GM11168 (cell line): ENCODE measurements at regions not wholly inside any gene's neighbourhood (a gene's known extent, or its start where the extent isn't known, plus 50 kb on each side); places are given as distances from the start of the nearest gene placed in this dataset.

ENCODE experiments used
- in situ Hi-C: fragments of 300-500 bp; cut with MboI; formaldehyde crosslinking; loops from one replicate; pipeline ENCODE4 v1.12.0; 2022; ENCODE audit warnings: low sequenced_read_pairs; ENCODE audit not compliant: unreplicated experiment

DNA sequence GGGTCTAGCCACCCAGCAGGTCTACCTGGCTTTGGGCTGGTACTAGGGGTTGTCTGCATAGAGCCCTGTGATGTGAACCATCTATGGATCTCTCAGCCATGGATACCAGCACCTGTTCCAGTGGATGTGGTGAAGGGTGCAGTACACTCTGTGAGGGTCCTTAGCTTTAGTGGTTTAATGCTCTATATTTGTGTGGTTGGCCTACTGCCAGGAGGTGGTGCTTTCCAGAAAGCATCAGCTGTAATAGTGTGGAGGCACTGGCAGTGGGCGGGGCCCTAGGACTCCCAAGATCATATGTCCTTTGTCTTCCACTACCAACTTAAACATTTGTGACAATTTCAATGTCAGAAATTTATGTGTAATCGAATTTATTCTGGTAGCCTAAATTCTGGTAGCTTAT lies 1065.1 kb downstream of the RPIA start:
- in situ Hi-C loops = loop anchor here (10.0 kb wide), 1 partner anchor 72 kb away; no protein-coding TSS in a partner anchor

DNA sequence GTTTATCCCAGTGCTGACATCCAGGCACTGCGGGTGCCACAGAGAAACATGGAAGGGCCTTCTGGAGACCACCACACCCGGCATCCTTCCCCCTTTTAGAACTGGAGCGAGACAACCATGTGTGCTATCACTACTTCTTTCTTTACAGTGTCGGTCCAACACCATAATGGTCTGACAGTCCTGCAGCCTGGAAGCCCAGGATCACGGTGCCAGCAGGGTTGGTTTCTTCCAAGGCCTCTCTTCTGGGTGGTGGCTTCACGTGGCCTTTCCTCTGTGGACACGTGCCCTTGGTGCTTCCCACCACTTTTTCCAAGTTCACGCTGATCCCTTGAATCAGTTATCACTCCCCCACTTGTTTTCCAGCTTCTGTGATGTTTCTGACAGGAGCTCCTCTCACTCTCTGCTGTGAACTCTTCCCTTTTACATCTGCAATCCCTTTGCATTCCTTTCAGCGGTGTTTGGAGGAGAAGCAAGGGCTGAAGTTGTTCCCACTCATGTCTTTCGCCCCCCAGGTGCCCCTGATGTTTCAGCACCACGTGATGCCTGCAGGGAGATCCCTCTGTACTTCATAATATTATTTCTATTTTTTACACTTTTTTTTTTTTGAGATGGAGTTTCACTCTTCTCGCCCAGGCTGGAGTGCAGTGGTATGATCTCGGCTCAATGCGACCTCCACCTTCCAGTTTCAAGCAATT lies 1067.0 kb downstream of the RPIA start:
- in situ Hi-C loops = loop anchor here (10.0 kb wide), 1 partner anchor 74 kb away; no protein-coding TSS in a partner anchor

DNA sequence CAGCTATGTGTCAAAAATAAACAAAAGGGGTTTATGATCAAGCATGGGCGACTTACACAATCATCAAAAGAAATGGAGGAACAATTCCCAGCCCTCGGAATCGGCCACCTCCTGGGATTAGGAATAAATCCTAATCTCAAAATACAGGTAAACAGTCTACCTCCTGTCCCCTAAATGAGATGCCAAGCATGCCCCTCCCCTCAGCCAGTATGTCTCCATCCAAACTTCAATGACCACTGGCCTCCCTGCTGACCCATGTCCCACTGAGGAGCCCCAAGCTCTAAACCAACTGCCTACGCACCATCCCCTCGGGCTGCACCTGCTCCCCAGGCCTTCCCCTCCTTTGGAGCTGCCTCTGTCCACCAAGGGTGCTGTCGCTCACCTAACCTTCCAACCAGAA lies 1069.3 kb downstream of the RPIA start:
- in situ Hi-C loops = loop anchor here (10.0 kb wide), 1 partner anchor 96 kb away; no protein-coding TSS in a partner anchor

DNA sequence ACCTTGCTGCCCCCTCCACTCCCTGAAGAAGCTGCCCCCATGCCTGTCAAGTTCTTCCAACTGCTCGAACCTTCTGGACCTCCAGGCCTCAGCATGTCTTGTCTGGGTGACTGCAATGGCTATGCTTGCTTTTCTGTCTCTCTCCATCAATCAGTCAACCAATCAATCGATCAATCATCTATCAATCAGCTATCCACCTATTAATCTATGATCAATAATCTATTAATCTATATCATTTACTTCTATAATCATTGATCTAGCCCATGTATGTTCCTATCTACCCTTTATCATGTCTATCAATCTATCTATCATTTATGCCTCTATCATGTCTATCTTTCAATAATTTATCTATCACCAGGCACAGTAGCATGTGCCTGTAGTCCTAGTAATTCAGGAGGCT lies 1069.7 kb downstream of the RPIA start:
- in situ Hi-C loops = loop anchor here (10.0 kb wide), 1 partner anchor 96 kb away; no protein-coding TSS in a partner anchor

DNA sequence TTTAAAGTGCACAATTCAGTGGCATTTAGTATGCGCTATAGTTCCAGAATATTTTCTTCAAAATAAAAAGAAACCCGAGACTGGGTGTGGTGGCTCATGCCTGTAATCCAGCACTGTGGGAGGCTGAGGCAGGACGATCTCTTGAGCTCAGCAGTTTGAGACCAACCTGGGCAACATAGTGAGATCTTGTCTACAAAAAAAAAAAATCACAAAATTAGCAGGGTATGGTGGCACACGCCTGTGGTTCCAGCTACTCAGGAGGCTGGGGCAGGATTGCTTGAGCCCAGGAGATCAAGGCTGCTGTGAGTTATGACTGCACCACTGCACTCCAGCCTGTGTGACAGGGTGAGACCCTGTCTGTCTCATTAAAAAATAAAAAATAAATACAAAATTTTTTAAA lies 1070.4 kb downstream of the RPIA start:
- in situ Hi-C loops = loop anchor here (10.0 kb wide), 1 partner anchor 97 kb away; no protein-coding TSS in a partner anchor

DNA sequence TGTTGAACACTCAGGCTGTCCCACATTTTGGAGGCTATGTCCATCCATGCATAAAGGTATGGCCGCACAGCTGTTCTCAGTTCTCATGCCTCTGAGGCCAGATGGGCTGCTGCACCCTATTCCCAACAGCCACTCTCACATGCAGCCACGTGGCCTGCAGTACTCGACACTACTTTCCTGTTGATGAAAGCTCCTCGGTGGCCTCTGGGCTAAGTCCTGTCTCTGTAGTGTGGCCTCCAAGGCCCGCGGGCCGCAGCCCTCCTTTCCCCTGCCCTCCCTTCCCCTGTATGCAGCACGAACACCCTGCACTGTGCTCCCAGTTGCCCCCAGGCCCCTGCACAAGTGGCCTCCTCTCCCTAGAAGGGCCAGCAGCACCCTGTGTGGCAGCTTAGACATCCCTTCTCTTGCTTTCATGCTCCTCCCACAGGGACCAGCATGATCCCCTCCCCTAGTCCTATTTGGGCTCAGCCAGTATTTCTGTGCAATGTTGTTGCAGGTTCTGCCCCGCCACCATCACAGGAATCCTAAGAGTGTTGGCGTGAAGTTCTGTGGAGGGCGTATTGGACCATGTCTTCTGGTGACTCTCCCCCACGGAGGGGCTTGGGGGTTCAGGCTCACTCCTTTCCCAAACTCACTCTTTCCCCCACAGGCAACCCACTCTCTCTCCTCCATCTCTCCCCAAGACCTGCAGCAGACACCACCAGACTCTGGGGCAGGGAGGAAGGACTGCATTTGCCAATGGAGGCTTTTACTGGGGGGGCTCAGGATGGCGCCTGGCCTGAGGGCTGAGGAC lies 1071.2 kb downstream of the RPIA start:
- in situ Hi-C loops = loop anchor here (10.0 kb wide), 1 partner anchor 98 kb away; no protein-coding TSS in a partner anchor

DNA sequence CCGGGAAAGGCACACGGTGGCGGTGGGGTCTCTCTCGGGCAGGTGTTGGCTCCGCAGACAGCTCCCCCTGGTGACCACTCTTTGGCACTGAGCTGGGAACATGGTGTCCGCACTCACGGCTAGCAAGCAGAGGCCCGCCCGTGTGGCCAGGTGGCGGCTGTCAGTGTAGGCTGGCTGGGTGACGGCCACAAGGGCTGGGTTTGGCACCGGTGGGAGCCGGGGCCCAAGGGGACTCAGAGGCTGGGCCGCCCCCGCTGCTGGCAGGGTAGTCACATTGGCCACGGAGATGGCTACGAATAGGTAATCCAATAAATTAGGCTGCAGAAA lies 1071.7 kb downstream of the RPIA start:
- in situ Hi-C loops = loop anchor here (10.0 kb wide), 1 partner anchor 98 kb away; no protein-coding TSS in a partner anchor

DNA sequence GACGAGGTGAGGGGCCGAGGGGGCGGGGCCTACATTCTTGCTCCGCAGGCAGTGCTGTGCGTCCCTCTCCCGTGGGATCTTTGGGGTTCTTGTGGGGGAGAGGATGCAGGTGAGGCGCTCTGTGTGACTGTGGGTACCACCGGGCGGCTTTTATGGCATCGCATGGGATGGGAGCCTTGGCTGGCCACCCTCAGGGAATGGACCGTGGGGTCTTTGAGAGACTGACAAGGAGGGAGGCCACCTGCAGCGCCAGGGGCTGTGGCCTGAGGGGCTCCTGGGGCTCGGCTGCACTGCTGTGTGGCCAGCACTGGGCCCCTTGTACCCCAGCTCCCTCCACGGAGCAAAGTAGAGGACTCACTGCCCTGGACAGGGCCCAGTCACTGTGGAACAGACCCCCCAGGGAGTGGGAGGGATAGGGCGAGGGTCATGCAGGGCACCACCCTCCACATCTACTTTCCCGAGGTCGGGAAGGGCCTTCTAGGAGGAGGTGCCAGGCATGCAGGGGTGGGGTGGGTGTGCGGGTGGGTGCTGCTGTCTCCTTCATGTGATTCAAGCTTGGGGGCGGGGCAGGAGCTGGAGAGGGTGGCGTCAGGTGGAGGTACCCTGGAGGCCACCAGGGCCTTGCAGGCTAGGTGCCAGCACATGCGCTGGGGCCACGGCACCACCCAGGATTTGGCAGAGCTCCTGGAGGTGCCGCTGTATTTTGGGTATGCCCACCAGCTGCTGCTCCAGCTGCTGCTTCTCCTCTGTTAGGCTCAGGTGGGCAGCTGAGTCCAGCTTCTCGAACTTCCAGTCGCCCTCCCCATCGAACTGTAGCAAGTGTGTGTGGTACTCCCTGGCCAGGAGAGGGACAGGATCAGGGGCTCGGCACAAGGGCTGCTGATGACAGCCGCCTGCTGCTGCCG lies 1072.4 kb downstream of the RPIA start:
- in situ Hi-C loops = loop anchor here (10.0 kb wide), 1 partner anchor 99 kb away; no protein-coding TSS in a partner anchor

DNA sequence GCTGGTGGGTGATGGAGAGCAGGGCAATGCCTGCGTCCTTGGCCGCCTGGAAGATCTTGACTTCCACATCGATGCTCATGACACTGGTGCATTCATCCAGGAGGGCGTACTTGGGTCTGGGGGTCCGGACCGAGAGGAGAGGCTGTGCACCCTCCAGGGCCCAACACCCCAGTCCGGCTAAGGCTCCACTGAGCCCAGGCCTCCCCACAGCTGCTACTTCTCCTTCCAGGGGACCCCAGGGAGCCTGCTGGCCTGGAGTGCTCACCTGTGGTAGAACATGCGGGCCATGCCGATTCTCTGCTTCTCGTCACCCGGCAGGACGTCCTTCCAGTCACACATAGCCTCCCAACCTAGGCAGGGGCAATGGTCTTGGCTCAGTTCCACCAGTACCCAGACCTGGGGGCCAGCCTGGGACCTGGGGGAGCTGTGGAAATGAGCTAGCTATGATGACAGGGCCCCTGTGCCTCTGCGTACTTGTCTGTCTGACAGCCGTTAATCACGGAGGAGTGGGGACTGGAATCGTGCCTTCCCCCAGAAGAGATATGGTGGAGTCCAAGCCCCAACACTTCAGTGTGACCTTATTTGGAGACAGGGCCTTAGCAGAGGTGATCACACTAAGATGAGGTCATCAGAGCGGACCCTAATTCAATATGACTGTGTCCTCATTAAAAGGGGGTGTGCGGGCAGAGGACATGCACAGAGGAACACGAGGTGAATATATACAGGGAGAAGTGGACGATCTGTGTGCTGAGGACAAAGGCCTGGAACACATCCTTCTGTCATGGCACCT lies 1073.3 kb downstream of the RPIA start:
- in situ Hi-C loops = loop anchor here (10.0 kb wide), 1 partner anchor 100 kb away; no protein-coding TSS in a partner anchor

DNA sequence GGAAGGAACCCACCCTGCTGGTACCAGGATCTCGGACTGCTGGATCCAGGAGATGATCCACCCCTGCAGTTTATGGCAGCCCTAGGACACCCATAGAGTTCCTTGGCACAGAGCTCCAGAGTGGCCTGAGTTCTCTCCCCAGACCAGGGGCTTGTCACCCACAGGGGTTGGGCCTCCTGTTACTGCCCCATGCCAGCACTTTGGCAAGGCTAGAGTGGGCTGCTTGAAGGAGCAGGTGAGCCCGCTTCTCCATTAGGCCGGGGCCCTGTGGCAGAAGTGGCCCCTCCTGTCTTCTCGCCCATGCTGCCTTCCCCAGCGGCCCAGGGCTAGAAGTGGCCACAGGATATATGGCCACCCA lies 1073.9 kb downstream of the RPIA start:
- in situ Hi-C loops = loop anchor here (10.0 kb wide), 1 partner anchor 101 kb away; no protein-coding TSS in a partner anchor

DNA sequence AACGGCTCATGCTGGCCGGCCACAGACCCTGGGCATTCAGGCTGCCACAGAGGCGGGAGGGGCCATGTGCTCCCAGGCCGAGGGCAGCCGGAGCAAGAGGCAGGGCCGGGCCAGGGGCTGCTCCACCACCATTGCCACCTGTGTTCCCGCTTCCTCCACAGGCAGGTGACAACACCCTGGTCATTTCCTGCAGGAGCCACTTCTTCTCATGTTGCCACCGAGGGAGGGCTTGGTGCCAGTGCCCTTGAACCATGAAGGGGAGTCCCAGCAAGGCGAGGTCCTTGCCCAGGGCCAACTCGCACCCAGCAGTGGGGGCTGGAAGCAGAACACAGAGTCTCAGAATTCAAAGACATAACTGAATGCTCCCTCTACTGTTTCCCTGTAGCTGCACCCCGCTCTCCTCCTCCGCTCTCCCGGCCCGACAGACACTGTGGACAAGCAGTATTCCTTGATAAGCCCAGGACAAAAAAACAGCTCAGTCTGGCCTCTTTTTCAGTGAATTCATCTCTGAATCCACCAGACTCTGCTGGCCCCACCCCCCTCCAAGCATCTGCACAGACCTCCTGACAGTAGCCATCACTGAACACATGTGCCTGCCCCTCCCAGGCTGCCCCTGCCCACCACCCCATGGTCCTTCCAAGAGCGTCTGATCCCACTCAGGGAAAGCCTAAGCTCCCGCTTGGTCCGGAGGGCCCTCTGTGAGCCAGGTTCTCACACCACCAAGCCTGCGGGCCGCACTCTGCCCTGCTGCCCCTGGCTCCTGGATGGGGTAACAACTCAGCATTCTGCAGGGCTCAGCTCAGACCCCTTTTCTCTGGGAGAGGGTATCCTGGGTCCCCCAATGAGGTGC lies 1074.9 kb downstream of the RPIA start:
- in situ Hi-C loops = loop anchor here (10.0 kb wide), 1 partner anchor 102 kb away; no protein-coding TSS in a partner anchor

DNA sequence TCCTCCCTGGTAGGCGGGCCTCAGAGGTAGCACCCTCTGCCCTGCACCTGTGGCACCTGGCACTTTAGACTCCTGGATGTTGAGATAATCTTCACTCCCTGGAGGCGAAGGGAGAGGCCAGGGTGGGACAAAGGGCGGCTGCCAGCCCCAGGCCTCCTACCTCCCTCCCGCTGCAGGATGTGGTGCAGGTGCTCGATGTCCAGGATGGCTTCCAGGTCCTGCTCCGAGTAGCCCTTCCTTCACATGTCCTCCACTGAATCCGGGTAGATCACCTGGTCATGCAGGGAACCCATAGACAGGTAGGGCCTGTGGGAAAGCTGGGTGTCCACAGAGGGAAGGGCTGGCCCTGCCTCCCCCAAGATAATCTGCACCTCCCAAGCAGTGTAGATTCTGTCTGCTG lies 1075.6 kb downstream of the RPIA start:
- in situ Hi-C loops = loop anchor here (10.0 kb wide), 1 partner anchor 102 kb away; no protein-coding TSS in a partner anchor

DNA sequence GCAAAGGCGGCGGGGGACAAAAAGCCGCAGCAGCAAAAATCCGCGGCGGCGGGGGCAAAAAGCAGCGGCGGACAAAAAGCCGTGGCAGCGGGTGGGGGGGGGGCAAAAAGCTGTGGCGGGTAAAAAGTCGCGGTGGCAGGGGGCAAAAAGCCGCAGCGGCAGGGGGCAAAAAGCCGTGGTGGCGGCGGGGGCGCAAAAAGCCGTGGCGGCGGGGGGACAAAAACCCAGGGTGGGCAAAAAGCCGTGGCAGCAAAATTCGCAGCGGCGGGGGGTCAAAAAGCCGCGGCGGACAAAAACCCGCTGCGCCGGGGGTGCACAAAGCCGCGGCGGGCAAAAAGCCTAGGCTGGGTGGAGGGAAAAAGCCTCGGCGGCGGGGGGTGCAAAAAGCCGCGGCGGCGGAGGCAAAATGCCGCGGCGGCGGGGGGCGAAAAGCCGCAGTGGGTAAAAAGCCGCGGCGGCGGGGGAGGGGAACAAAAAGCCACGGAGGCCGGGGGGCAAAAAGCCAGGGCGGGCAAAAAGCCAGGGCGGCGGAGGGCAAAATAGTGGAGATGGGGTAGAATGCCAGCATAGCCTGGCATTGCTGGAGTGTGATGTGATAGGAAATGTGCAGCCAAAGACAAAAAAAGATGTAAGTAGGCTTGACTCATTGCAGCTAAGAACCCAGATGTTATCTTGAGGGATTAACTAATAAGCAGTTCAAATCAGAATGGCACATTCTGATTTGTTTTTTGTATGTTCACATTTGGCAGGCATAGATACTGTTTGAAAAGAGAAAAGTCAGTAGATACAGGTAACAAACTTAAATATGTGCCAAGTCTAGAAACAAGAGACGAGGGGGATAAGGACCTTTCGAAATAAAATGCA lies 1076.3 kb downstream of the RPIA start:
- in situ Hi-C loops = loop anchor here (10.0 kb wide), 1 partner anchor 103 kb away; no protein-coding TSS in a partner anchor

DNA sequence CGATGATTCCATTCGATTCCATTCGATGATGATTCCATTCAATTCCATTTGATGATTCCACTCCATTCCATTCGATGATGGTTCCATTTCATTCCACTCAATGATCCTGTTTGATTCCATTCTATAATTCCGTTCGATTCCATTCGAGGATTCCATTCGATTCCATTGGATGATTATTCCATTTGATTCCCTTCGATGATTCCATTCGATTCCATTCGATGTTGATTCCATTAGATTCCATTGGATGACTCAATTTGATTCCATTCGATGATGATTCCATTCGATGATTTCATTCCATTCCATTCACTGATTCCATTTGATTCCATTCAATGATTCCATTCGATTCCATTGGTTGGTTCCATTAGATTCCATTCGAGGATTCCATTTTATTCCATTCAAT lies 1084.4 kb downstream of the RPIA start:
- in situ Hi-C loops = loop anchor here (25.0 kb wide), 1 partner anchor 611 kb away; no protein-coding TSS in a partner anchor

DNA sequence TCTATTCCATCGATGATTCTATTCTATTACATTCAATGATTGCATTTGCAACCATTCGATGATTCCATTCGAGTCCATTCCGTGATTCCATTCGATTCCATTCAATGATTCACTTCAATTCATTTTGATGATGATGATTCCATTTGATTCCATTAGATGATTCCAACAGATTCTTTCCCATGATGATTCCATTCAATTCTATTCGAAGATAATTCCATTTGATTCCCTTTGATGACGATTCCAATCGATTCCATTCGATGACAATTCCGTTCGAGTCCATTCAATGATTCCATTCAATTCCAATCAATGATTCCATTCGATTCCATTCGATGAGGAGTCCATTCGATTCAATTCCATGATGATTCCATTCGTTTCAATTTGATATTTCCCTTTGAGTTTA lies 1088.8 kb downstream of the RPIA start:
- in situ Hi-C loops = loop anchor here (10.0 to 25.0 kb wide), 2 partner anchors 64 to 607 kb away; no protein-coding TSS in a partner anchor

DNA sequence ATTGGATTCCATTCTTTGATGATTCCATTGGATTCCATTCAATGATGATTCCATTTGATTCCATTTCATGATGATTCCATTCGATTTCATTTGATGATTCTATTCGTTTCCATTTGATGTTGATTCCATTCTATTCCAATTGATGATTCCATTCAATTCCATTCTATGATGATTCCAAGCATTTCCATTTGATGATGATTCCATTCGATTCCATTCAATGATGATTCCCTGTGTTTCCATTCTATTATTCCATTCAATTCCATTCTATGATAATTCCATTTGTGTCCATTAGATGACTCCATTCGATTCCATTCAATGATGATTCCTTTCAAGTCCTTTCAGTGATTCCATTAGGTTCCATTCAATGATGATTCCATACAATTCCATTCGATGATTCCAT lies 1090.5 kb downstream of the RPIA start:
- in situ Hi-C loops = loop anchor here (10.0 to 25.0 kb wide), 2 partner anchors 63 to 605 kb away; no protein-coding TSS in a partner anchor

DNA sequence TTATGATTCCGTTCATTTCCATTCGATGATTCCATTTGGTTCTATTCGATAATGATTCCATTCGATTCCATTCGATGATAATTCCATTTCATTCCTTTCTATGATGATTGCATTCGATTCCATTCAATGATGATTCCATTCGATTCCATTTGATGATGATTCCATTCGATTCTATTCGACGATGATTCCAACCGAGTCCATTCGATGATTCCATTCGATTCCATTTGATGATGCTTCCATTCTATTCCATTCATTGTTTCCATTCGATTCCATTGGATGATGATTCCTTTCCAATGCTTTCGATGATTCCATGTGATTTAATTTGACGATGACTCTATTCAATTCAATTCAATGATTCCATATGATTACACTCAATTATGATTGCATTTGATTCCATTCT lies 1093.5 kb downstream of the RPIA start:
- in situ Hi-C loops = loop anchor here (10.0 to 25.0 kb wide), 2 partner anchors 60 to 602 kb away; no protein-coding TSS in a partner anchor
